Ectodermal cell (in vitro differentiated cells): ENCODE measurements at regions not wholly inside any gene's neighbourhood (a gene's known extent, or its start where the extent isn't known, plus 50 kb on each side); places are given as distances from the start of the nearest gene placed in this dataset.

Experiments
- H3K27ac ChIP-seq: 2 replicates; pipeline ENCODE4 v1.7.0; 2013; ENCODE audit warnings: mild to moderate bottlenecking, low read depth, low read length; ENCODE audit not compliant: insufficient read depth, poor library complexity, severe bottlenecking
- H3K27me3 ChIP-seq: 2 replicates; pipeline ENCODE4 v1.7.0; 2013; ENCODE audit warnings: mild to moderate bottlenecking, low read length; ENCODE audit not compliant: insufficient read depth, control insufficient read depth, poor library complexity, severe bottlenecking
- H3K36me3 ChIP-seq: one replicate; pipeline ENCODE4 v1.7.0; 2013; ENCODE audit warnings: low read length; ENCODE audit not compliant: control insufficient read depth, insufficient read depth
- H3K4me1 ChIP-seq: one replicate; pipeline ENCODE4 v1.7.0; 2013; ENCODE audit warnings: low read length; ENCODE audit not compliant: control insufficient read depth, insufficient read depth
- H3K4me3 ChIP-seq: 2 replicates; pipeline ENCODE4 v1.7.0; 2013; ENCODE audit warnings: low read depth, low read length, control low read depth; ENCODE audit not compliant: insufficient read depth
- H3K9me3 ChIP-seq: 2 replicates; pipeline ENCODE4 v1.7.0; 2013; ENCODE audit warnings: mild to moderate bottlenecking, low read length, moderate library complexity; ENCODE audit not compliant: control insufficient read depth
- WGBS, 2 experiments: methylation state at CpG; one replicate each; pipeline ENCODE4 v1.1.7; 2013; ENCODE audit warnings: missing lambda C conversion rate in 2 of 2; 5-methylcytosine and 5-hydroxymethylcytosine counted together

GRCh38 chr15:31228011-31228484, 98.6 kb upstream of the KLF13 start:
- Histone ChIP-seq H3K4me3 (no peak overlapping the region), H3K36me3 (no peaks in the 10 kb centered on the region), H3K27ac (no peak overlapping the region), H3K4me1 (peaks cover 7% of the 10 kb centered on the region), H3K9me3 (no peaks in the 10 kb centered on the region), H3K27me3 (no peaks in the 10 kb centered on the region)
- WGBS, 2 experiments, result 94 to 95% methylated on average over 7 of the region's 7 CpGs

DNA sequence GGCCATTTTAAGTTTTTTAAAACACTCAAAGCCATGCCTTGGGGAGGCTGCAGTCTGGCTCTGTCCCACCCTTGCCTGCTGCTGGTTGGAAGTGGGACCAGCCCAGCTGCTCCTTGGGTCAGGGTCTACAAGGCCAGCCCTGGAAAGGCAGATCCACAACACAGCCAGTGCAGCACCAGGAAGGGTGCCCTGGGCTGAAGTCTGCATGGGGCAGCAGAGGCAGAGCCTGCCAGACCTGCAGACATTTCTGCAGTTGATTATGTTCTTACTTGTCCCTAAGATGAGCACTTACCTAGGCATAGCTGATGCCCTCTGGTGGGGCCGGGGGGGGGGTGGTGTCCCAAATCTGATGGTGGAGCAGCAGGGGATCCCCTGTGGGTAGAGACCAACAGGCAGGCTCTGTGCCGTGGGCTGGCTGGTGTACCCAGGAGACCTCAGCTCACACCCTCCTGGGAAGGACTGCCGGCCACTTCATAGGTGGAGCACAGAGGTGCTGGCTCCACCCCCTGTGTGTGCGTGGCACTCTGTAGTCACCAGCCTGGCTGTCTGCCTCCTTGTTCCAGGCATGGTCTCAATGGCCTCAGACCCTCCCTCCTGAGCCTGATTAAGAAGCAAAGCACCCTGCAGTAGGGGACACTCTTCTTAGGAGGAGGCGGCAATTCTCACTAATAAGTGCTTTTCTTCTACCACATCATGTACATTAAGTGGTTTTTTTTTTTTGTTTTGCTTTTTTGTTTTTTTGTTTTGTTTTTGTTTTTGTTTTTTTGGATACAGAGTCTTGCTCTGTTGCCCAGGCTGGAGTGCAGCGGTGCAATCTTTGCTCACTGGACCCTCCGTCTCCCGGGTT, 97.4 kb upstream of the KLF13 start:
- H3K4me1 ChIP-seq, result no peaks in the 10 kb centered on the region
- no peak overlapping the region for H3K4me3 ChIP-seq
- H3K27me3 ChIP-seq, result no peaks in the 10 kb centered on the region
- no peak overlapping the region for H3K27ac ChIP-seq
- no peaks in the 10 kb centered on the region for H3K9me3 ChIP-seq
- WGBS, 2 experiments, result 79 to 83% methylated on average over 7 to 8 of the region's 8 CpGs
- no peaks in the 10 kb centered on the region for H3K36me3 ChIP-seq

DNA sequence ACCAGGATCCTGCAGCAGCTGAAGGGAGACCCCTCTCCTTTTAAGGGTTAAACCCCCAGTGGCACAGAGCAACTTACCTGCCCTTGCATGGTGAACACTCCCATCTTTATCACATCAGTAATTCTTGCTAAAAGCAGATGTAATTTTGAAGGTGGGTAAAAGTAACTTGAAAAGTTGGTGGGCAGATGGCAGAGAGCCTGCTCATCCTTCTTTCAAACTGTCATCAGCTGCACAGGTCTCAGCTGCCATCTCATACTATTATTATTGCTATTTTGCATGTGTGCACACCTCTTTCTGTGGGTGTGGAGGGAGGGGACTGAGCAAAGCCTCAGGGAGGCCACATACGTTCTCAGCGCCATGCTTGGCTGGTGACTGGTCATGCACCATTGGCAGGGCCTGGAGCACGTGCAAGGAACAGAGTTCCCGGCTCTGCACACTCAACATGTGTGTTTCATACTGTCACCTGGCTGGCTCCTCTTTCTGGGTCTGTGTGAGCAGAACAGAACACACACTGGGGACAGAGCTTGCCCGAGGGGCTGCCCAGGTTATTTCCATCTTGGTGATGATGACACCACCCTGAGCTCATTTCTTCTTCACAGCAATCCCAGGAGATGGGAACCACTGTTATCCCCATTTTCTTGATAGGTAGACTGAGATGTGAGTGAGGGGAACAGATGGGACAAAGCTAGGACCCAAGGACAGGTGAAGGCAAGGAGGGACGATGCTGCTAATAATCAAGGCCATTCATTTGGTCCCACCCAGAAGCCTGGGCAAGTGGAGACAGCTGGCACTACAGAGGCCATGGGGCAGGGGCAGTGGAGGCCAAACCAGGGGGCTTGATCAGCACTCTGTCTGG, 95.8 kb upstream of the KLF13 start:
- 88 to 89% methylated on average over 6 of the region's 6 CpGs for WGBS, 2 experiments
- Histone ChIP-seq H3K27me3 (no peaks in the 10 kb centered on the region), H3K9me3 (no peaks in the 10 kb centered on the region), H3K4me3 (no peak overlapping the region), H3K4me1 (no peaks in the 10 kb centered on the region), H3K36me3 (no peaks in the 10 kb centered on the region), H3K27ac (no peak overlapping the region)

- H3K9me3 ChIP-seq, result no peaks in the 10 kb centered on the region
- no peaks in the 10 kb centered on the region for H3K36me3 ChIP-seq
- H3K27ac ChIP-seq, result no peak overlapping the region
- WGBS, 2 experiments, result 74 to 78% methylated on average over 5 of the region's 5 CpGs
- H3K27me3 ChIP-seq, result no peaks in the 10 kb centered on the region
- no peaks in the 10 kb centered on the region for H3K4me1 ChIP-seq
- no peak overlapping the region for H3K4me3 ChIP-seq
Observed at GRCh38 chr15:31234815-31235214, 91.8 kb upstream of the KLF13 start.

GRCh38 chr15:31235311-31236183, 91.1 kb upstream of the KLF13 start:
- Histone ChIP-seq H3K36me3 (no peaks in the 10 kb centered on the region), H3K27ac (no peak overlapping the region), H3K27me3 (no peaks in the 10 kb centered on the region), H3K4me3 (no peak overlapping the region), H3K4me1 (no peaks in the 10 kb centered on the region), H3K9me3 (no peaks in the 10 kb centered on the region)
- WGBS, 2 experiments, result 90 to 93% methylated on average over 19 to 20 of the region's 20 CpGs

DNA sequence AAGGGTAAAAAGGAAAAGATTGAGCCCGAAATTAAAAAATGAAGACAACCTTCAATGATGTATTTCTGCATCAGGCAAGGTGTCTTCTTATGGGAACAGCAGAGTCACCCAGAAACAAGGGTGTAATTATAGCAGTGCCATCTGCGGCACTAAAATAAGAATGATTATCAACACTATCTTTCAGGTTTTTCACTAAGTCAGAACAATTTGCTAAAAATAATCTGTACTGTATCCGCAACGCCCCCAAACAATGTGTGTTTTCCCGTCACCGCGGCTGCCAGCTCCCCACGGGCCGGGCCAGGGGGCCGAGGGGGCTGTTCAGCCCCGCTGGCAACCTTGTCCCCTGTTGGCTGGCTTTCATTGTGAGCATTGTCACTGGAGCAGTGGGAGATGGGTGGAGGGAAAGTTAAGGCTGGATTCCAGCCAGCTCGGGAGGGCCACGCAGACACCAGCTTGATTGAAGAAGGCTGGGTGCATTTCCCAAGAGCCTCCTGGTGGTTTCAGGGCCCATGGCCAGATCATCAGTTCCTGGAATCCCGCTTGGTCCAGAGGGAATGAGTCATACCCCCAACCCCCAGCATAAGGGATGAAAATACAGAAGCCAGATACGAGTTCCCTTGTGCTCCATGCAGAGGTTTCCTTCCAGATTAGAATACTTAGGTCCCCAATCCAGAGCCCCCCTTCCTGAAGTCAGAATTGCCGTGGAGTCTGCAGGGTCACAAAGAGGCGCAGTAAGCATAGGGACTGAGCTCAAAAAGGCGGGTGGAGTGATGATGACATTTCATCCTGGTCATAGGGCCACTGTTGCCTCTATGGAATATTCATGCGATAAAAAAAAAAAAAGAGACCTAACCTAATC, 90.2 kb upstream of the KLF13 start:
- Histone ChIP-seq H3K36me3 (no peaks in the 10 kb centered on the region), H3K27ac (no peak overlapping the region), H3K9me3 (no peaks in the 10 kb centered on the region), H3K4me1 (no peaks in the 10 kb centered on the region), H3K4me3 (no peak overlapping the region), H3K27me3 (no peaks in the 10 kb centered on the region)
- 74 to 76% methylated on average over 19 of the region's 19 CpGs for WGBS, 2 experiments

- Histone ChIP-seq H3K27ac (no peak overlapping the region), H3K9me3 (no peaks in the 10 kb centered on the region), H3K4me1 (no peaks in the 10 kb centered on the region), H3K27me3 (no peaks in the 10 kb centered on the region), H3K4me3 (no peak overlapping the region), H3K36me3 (no peaks in the 10 kb centered on the region)
- 84 to 87% methylated on average over 2 to 3 of the region's 3 CpGs for WGBS, 2 experiments
Observed at GRCh38 chr15:31237043-31237324, 89.7 kb upstream of the KLF13 start.

GRCh38 chr15:31238906-31239305, 87.7 kb upstream of the KLF13 start:
- Histone ChIP-seq H3K4me1 (no peaks in the 10 kb centered on the region), H3K36me3 (no peaks in the 10 kb centered on the region), H3K27me3 (no peaks in the 10 kb centered on the region), H3K9me3 (no peaks in the 10 kb centered on the region), H3K4me3 (no peak overlapping the region), H3K27ac (no peak overlapping the region)
- 85 to 94% methylated on average over 1 of the region's 1 CpG for WGBS, 2 experiments

GRCh38 chr15:31239409-31239808, 87.2 kb upstream of the KLF13 start:
- no peak overlapping the region for H3K4me3 ChIP-seq
- H3K27ac ChIP-seq, result no peak overlapping the region
- H3K27me3 ChIP-seq, result no peaks in the 10 kb centered on the region
- H3K9me3 ChIP-seq, result no peaks in the 10 kb centered on the region
- WGBS, 2 experiments, result 89 to 93% methylated on average over 4 of the region's 4 CpGs
- H3K4me1 ChIP-seq, result no peaks in the 10 kb centered on the region
- H3K36me3 ChIP-seq, result no peaks in the 10 kb centered on the region
